HCT116 (cell line): ENCODE measurements at regions not wholly inside any gene's neighbourhood (a gene's known extent, or its start where the extent isn't known, plus 50 kb on each side); places are given as distances from the start of the nearest gene placed in this dataset.

ENCODE experiments used
- ATAC-seq: fragments of 200-7000 bp; cut with Tn5 transposase; 2 replicates; pipeline ENCODE4 v1.9.1; 2020; ENCODE audit warnings: mild to moderate bottlenecking, moderate library complexity
- BruUV-seq: library from RNA; stranded (reverse); fragments of 400-500 nt; replicated peaks from 2 replicates; lab custom pipeline; 2021; lab: Mats Ljungman, UMichigan
- CTCF ChIA-PET: fragments of 300-600 bp; sonication (Branson Sonifier 250); formaldehyde crosslinking; loops from one replicate; lab custom pipeline; 2021; ENCODE audit warnings: antibody characterized with exemption; lab: Charles Lee
- POLR2A ChIA-PET: fragments of 300-600, 350-600 bp; sonication (Branson Sonifier 250); formaldehyde crosslinking; loops from one replicate; lab custom pipeline; 2021; ENCODE audit warnings: antibody characterized with exemption; lab: Charles Lee
- RAD21 ChIA-PET, 2 experiments: fragments of 300-600 bp; sonication (Branson Sonifier 250); formaldehyde crosslinking; loops; one replicate each; lab custom pipeline; 2023; ENCODE audit warnings: low total read pairs in 2 of 2; ENCODE audit not compliant: uncharacterized antibody in 2 of 2, unreplicated experiment in 2 of 2, low non-redundant PET in 1 of 2; lab: Charles Lee
- DNase-seq: peaks from one replicate; pipeline ENCODE4 v3.0.0-alpha.2; 2010; ENCODE audit warnings: low read depth, low spot score
- H2AFZ ChIP-seq: fragments of 200-600 bp; shearing (Covaris generic), sonication (generic); 2 replicates; pipeline ENCODE4 v1.6.1; 2017; ENCODE audit warnings: low read depth, mixed run types, mixed read lengths, antibody characterized with exemption, low read length; ENCODE audit not compliant: poor library complexity, severe bottlenecking
- H3K27ac ChIP-seq: 2 replicates; pipeline ENCODE4 v1.5.1; 2012; ENCODE audit warnings: low read depth, low read length
- H3K27me3 ChIP-seq: fragments of 200-600 bp; sonication (generic); 2 replicates; pipeline ENCODE4 v1.6.1; 2016; ENCODE audit warnings: mixed run types, low read length, mixed read lengths; ENCODE audit not compliant: insufficient read depth
- H3K36me3 ChIP-seq, 2 experiments: fragments of 200-500 bp in 1 of 2; fragments of 200-600 bp in 1 of 2; sonication (Bioruptor generic) in 1 of 2; sonication (generic) in 1 of 2; 2 replicates each; pipeline versions ENCODE4 v1.5.1 to v1.6.1; 2014 to 2016; ENCODE audit warnings: low read length in 2 of 2, inconsistent platforms in 1 of 2, mixed read lengths in 1 of 2, mixed run types in 1 of 2; ENCODE audit not compliant: insufficient read depth in 2 of 2, control insufficient read depth in 1 of 2
- H3K4me1 ChIP-seq, 2 experiments: fragments of 200-600 bp in 1 of 2; sonication (generic) in 1 of 2; 2 replicates each; pipeline versions ENCODE4 v1.5.1 to v1.6.1; 2012 to 2017; ENCODE audit warnings: low read length in 2 of 2, inconsistent platforms in 1 of 2, mild to moderate bottlenecking in 1 of 2, mixed read lengths in 1 of 2, mixed run types in 1 of 2, moderate library complexity in 1 of 2; ENCODE audit not compliant: insufficient read depth in 2 of 2, control insufficient read depth in 1 of 2
- H3K4me2 ChIP-seq: fragments of 200-600 bp; sonication (generic); 2 replicates; pipeline ENCODE4 v1.6.1; 2017; ENCODE audit warnings: mixed run types, low read length, mixed read lengths
- H3K4me3 ChIP-seq, 2 experiments: fragments of 200-600 bp in 1 of 2; sonication (generic) in 1 of 2; replicated peaks in 1 of 2; 2 replicates each; pipeline ENCODE4 v1.5.1; 2011 to 2016; ENCODE audit warnings: low read length in 2 of 2, control low read depth in 1 of 2, low read depth in 1 of 2, mild to moderate bottlenecking in 1 of 2, mixed read lengths in 1 of 2, mixed run types in 1 of 2
- H3K79me2 ChIP-seq: fragments of 200-600 bp; sonication (generic); 2 replicates; pipeline ENCODE4 v1.6.1; 2017; ENCODE audit warnings: mild to moderate bottlenecking, mixed run types, low read length, moderate library complexity, mixed read lengths; ENCODE audit not compliant: insufficient read depth
- H3K9ac ChIP-seq: fragments of 200-600 bp; sonication (generic); 2 replicates; pipeline ENCODE4 v1.6.1; 2016; ENCODE audit warnings: low read length, mixed read lengths
- H3K9me2 ChIP-seq: fragments of 200-600 bp; sonication (generic), shearing (Covaris generic); 2 replicates; pipeline ENCODE4 v1.6.1; 2017; ENCODE audit warnings: mixed run types, mild to moderate bottlenecking, moderate library complexity; ENCODE audit not compliant: insufficient read depth
- H3K9me3 ChIP-seq, 2 experiments: fragments of 200-500 bp in 1 of 2; fragments of 200-600 bp in 1 of 2; sonication (Bioruptor generic) in 1 of 2; sonication (generic) in 1 of 2; 2 replicates each; pipeline ENCODE4 v1.6.1; 2014 to 2017; ENCODE audit warnings: low read length in 2 of 2, mixed read lengths in 2 of 2, inconsistent platforms in 1 of 2, low read depth in 1 of 2, mild to moderate bottlenecking in 1 of 2, mixed run types in 1 of 2, moderate library complexity in 1 of 2; ENCODE audit not compliant: control insufficient read depth in 1 of 2, insufficient read depth in 1 of 2
- H4K20me1 ChIP-seq: fragments of 200-600 bp; sonication (generic), shearing (Covaris generic); 2 replicates; pipeline ENCODE4 v1.6.1; 2017; ENCODE audit warnings: mixed run types, mild to moderate bottlenecking, moderate library complexity; ENCODE audit not compliant: insufficient read depth
- ATF3 ChIP-seq: IDR thresholded peaks from 2 replicates; pipeline ENCODE4 v1.6.1; 2012
- CBX3 ChIP-seq: IDR thresholded peaks from 2 replicates; pipeline ENCODE4 v1.6.1; 2012; ENCODE audit warnings: low read depth
- CEBPB ChIP-seq: IDR thresholded peaks from 2 replicates; pipeline ENCODE4 v1.6.1; 2012; ENCODE audit warnings: low read depth
- CTCF ChIP-seq, 3 experiments: fragments of 200-600 bp in 1 of 3; sonication (generic) in 1 of 3; IDR thresholded peaks in 2 of 3; conservative IDR thresholded peaks in 1 of 3; 2 replicates each; pipeline ENCODE4 v1.5.1; 2012 to 2017; ENCODE audit warnings: low read depth in 2 of 3, low read length in 2 of 3, antibody characterized with exemption in 1 of 3, borderline replicate concordance in 1 of 3, control low read depth in 1 of 3, mild to moderate bottlenecking in 1 of 3, mixed read lengths in 1 of 3, mixed run types in 1 of 3, moderate library complexity in 1 of 3; ENCODE audit not compliant: insufficient read depth in 1 of 3
- EGR1 ChIP-seq: IDR thresholded peaks from 2 replicates; pipeline ENCODE4 v1.6.1; 2012; ENCODE audit warnings: low read depth
- ELF1 ChIP-seq: IDR thresholded peaks from 2 replicates; pipeline ENCODE4 v1.6.1; 2012; ENCODE audit warnings: low read depth, borderline replicate concordance
- EZH2phosphoT487 ChIP-seq: fragments of 200-600 bp; IDR thresholded peaks from 2 replicates; pipeline ENCODE4 v1.6.1; 2018; ENCODE audit warnings: antibody characterized with exemption, borderline replicate concordance
- FOSL1 ChIP-seq: IDR thresholded peaks from 2 replicates; pipeline ENCODE4 v1.6.1; 2012; ENCODE audit warnings: low read depth
- JUND ChIP-seq: IDR thresholded peaks from 2 replicates; pipeline ENCODE4 v1.6.1; 2012
- MAX ChIP-seq: IDR thresholded peaks from 2 replicates; pipeline ENCODE4 v1.6.1; 2012
- POLR2A ChIP-seq: IDR thresholded peaks from 2 replicates; pipeline ENCODE4 v1.7.0; 2011; ENCODE audit warnings: borderline replicate concordance; ENCODE audit not compliant: insufficient read depth, insufficient read length; ENCODE audit errors: extremely low read depth
- POLR2AphosphoS5 ChIP-seq: IDR thresholded peaks from 2 replicates; pipeline ENCODE4 v1.6.1; 2011; ENCODE audit warnings: mild to moderate bottlenecking, low read depth, low read length, moderate library complexity
- RAD21 ChIP-seq: IDR thresholded peaks from 2 replicates; pipeline ENCODE4 v1.6.1; 2012; ENCODE audit warnings: low read depth, mild to moderate bottlenecking
- REST ChIP-seq: IDR thresholded peaks from 2 replicates; pipeline ENCODE4 v1.6.1; 2012; ENCODE audit warnings: low read depth
- SIN3A ChIP-seq: IDR thresholded peaks from 2 replicates; pipeline ENCODE4 v1.6.1; 2012; ENCODE audit warnings: low read depth
- SP1 ChIP-seq: IDR thresholded peaks from 2 replicates; pipeline ENCODE4 v1.6.1; 2012; ENCODE audit warnings: low read depth
- SRF ChIP-seq: IDR thresholded peaks from 2 replicates; pipeline ENCODE4 v1.6.1; 2012; ENCODE audit warnings: low read depth
- TCF7L2 ChIP-seq: IDR thresholded peaks from 2 replicates; pipeline ENCODE4 v1.7.0; 2011; ENCODE audit warnings: borderline replicate concordance, inconsistent platforms; ENCODE audit not compliant: insufficient read depth, insufficient read length; ENCODE audit errors: extremely low read depth
- ZBTB33 ChIP-seq: IDR thresholded peaks from 2 replicates; pipeline ENCODE4 v1.6.1; 2011; ENCODE audit warnings: mild to moderate bottlenecking, low read length, moderate library complexity; ENCODE audit not compliant: insufficient replicate concordance; ENCODE audit errors: extremely low read depth
- ZNF274 ChIP-seq: fragments of 200-500 bp; sonication (Bioruptor generic); IDR thresholded peaks from 2 replicates; pipeline ENCODE4 v1.6.1; 2014; ENCODE audit warnings: mild to moderate bottlenecking, low read depth, low read length, inconsistent platforms
- intact Hi-C: fragments of 100-400 bp; cut with micrococcal nuclease; formaldehyde crosslinking; loops from 2 replicates; pipeline ENCODE4 v1.10.0; 2022

- CTCF ChIA-PET: no interaction called here
These were observed 193.2 kb upstream of the IGF1 start for GRCh38 chr12:102673606-102674005.

More at GRCh38 chr12:102673606-102674005, 193.2 kb upstream of the IGF1 start:
- no peak for ATAC-seq
- no peak overlapping the region for H3K4me3 ChIP-seq
- ChIA-PET POLR2A (no interaction called here), RAD21 (no interaction called here)
- no peak for DNase-seq
- H3K36me3 ChIP-seq: no peaks in the 10 kb centered on the region
- TF ChIP-seq ZNF274 (no peak), ZBTB33 (no peak), ATF3 (no peak), SIN3A (no peak), TCF7L2 (no peak), ELF1 (no peak), EZH2phosphoT487 (no peak), EGR1 (no peak), SP1 (no peak), MAX (no peak), POLR2A (no peak), CEBPB (no peak), CTCF (IDR thresholded peaks at IDR 0.05 in 2 of 3, conservative IDR thresholded peaks at IDR 0.05 in 1 of 3; ENCODE audit: borderline replicate concordance in 1 of 3, insufficient read depth in 1 of 3, low read depth in 2 of 3, low read length in 2 of 3) (no peak), JUND (no peak), REST (no peak), POLR2AphosphoS5 (no peak), FOSL1 (no peak), RAD21 (no peak), CBX3 (no peak), SRF (no peak)
- no peaks in the 10 kb centered on the region for H3K79me2 ChIP-seq
- no peak overlapping the region for H2AFZ ChIP-seq
- no peaks in the 10 kb centered on the region for H3K9me3 ChIP-seq
- H3K27me3 ChIP-seq: no peaks in the 10 kb centered on the region
- H4K20me1 ChIP-seq: no peaks in the 10 kb centered on the region
- intact Hi-C loops: no loop called here
- no peaks in the 10 kb centered on the region for H3K4me1 ChIP-seq
- H3K27ac ChIP-seq: no peak overlapping the region
- H3K9me2 ChIP-seq: no peaks in the 10 kb centered on the region
- no TSS peak for BruUV-seq
- no peak overlapping the region for H3K9ac ChIP-seq
- no peak overlapping the region for H3K4me2 ChIP-seq
